A549 (cell line): ENCODE measurements at regions not wholly inside any gene's neighbourhood (a gene's known extent, or its start where the extent isn't known, plus 50 kb on each side); places are given as distances from the start of the nearest gene placed in this dataset.

Experiments
- ATAC-seq, 2 experiments: fragments of 200-7000 bp in 1 of 2; fragments of >200 bp in 1 of 2; cut with Nextera tagmentation in 1 of 2; cut with Tn5 transposase in 1 of 2; 3 replicates each; pipeline versions ENCODE4 v1.8.0 to v1.9.1; 2018 to 2020; ENCODE audit warnings: mild to moderate bottlenecking in 1 of 2, moderate library complexity in 1 of 2
- CTCF ChIA-PET: fragments of 300-600 bp; sonication (Branson Sonifier 250); formaldehyde crosslinking; extraction: SDS; loops from one replicate; lab custom pipeline; 2021; ENCODE audit warnings: antibody characterized with exemption, inconsistent platforms; lab: Yijun Ruan, JAX
- POLR2A ChIA-PET: fragments of 350-600 bp; formaldehyde crosslinking; extraction: SDS; loops from one replicate; lab custom pipeline; 2021; ENCODE audit warnings: antibody characterized with exemption, inconsistent platforms; lab: Yijun Ruan, JAX
- DNase-seq, 2 experiments: peaks; one replicate each; pipeline versions ENCODE4 v3.0.0 to v3.0.0-alpha.2; 2011 to 2016; ENCODE audit warnings: low read depth in 1 of 2, low spot score in 1 of 2
- FAIRE-seq: peaks from 2 replicates; lab custom pipeline; 2011; peaks lifted over from hg19 to GRCh38; lab: Jason Lieb, UNC
- H3K27ac ChIP-seq, 2 experiments: fragments of >200 bp; sonication (Bioruptor Twin); formaldehyde crosslinking; 3 replicates each; pipeline ENCODE4 v1.5.1; 2016 to 2017
- H3K4me1 ChIP-seq: fragments of >200 bp; sonication (Bioruptor Twin); formaldehyde crosslinking; 3 replicates; pipeline ENCODE4 v1.6.1; 2016
- H3K4me2 ChIP-seq: fragments of >200 bp; sonication (Bioruptor Twin); formaldehyde crosslinking; 3 replicates; pipeline ENCODE4 v1.6.1; 2016
- H3K4me3 ChIP-seq: fragments of >200 bp; sonication (Bioruptor Twin); formaldehyde crosslinking; 3 replicates; pipeline ENCODE4 v1.5.1; 2016
- H3K9me3 ChIP-seq: fragments of >200 bp; sonication (Bioruptor Twin); formaldehyde crosslinking; 3 replicates; pipeline ENCODE4 v1.6.1; 2016
- CBX2 ChIP-seq: fragments of 200-600 bp; sonication (generic); IDR thresholded peaks from 2 replicates; pipeline ENCODE4 v1.6.1; 2016; ENCODE audit warnings: low read depth, mild to moderate bottlenecking, borderline replicate concordance
- EHF ChIP-seq: fragments of 250-450 bp; sonication (Bioruptor Pico); IDR thresholded peaks from 2 replicates; pipeline ENCODE4 v1.5.0; 2020; ENCODE audit warnings: mild to moderate bottlenecking
- FOSB ChIP-seq: fragments of 250-450 bp; sonication (Bioruptor Pico); IDR thresholded peaks from 2 replicates; pipeline ENCODE4 v1.5.0; 2020; ENCODE audit warnings: mild to moderate bottlenecking, moderate library complexity
- FOSL2 ChIP-seq, 2 experiments: fragments of 450-650 bp in 1 of 2; fragments of >200 bp in 1 of 2; sonication (Bioruptor Twin) in 1 of 2; formaldehyde crosslinking; IDR thresholded peaks; 2 replicates each; pipeline versions ENCODE4 v1.5.0 to v1.6.1; 2016 to 2020; ENCODE audit warnings: mild to moderate bottlenecking in 1 of 2, moderate library complexity in 1 of 2
- HDAC2 ChIP-seq: fragments of 200-600 bp; sonication (generic); IDR thresholded peaks from 2 replicates; pipeline ENCODE4 v1.6.1; 2016
- HEYL ChIP-seq: fragments of 250-450 bp; sonication (Bioruptor Pico); IDR thresholded peaks from 2 replicates; pipeline ENCODE4 v1.8.0; 2021; ENCODE audit warnings: mild to moderate bottlenecking, moderate library complexity
- HOXA7 ChIP-seq: fragments of 250-450 bp; sonication (Bioruptor Pico); IDR thresholded peaks from 2 replicates; pipeline ENCODE4 v1.5.0; 2020; ENCODE audit warnings: mild to moderate bottlenecking, moderate library complexity
- HOXB13 ChIP-seq: fragments of 250-450 bp; sonication (Bioruptor Pico); IDR thresholded peaks from 2 replicates; pipeline ENCODE4 v1.5.0; 2020; ENCODE audit warnings: low read depth, mild to moderate bottlenecking, moderate library complexity
- HOXB5 ChIP-seq: fragments of 250-450 bp; sonication (Bioruptor Pico); IDR thresholded peaks from 2 replicates; pipeline ENCODE4 v1.5.0; 2020; ENCODE audit warnings: mild to moderate bottlenecking, moderate library complexity
- JUNB ChIP-seq: fragments of >200 bp; sonication (Bioruptor Twin); formaldehyde crosslinking; IDR thresholded peaks from 2 replicates; pipeline ENCODE4 v1.6.1; 2016
- RAD21 ChIP-seq, 2 experiments: fragments of >200 bp in 1 of 2; sonication (Bioruptor Twin) in 1 of 2; formaldehyde crosslinking in 1 of 2; IDR thresholded peaks in 1 of 2; conservative IDR thresholded peaks in 1 of 2; 2 replicates in 1 of 2; 3 replicates in 1 of 2; pipeline ENCODE4 v1.6.1; 2012 to 2018; ENCODE audit warnings: inconsistent platforms in 1 of 2
- RARB ChIP-seq: fragments of 250-450 bp; sonication (Bioruptor Pico); IDR thresholded peaks from 2 replicates; pipeline ENCODE4 v1.8.0; 2021; ENCODE audit warnings: mild to moderate bottlenecking, moderate library complexity
- RCOR1 ChIP-seq: fragments of 150-350 bp; IDR thresholded peaks from 2 replicates; pipeline ENCODE4 v1.6.1; 2014; ENCODE audit warnings: antibody characterized with exemption, low read length, low read depth
- RNF2 ChIP-seq: fragments of 200-600 bp; sonication (generic); IDR thresholded peaks from 2 replicates; pipeline ENCODE4 v1.6.1; 2016; ENCODE audit warnings: low read depth, mild to moderate bottlenecking, antibody characterized with exemption, moderate library complexity, borderline replicate concordance
- SMC3 ChIP-seq: fragments of >200 bp; sonication (Bioruptor Twin); formaldehyde crosslinking; IDR thresholded peaks from 3 replicates; pipeline ENCODE4 v1.6.1; 2018; ENCODE audit warnings: inconsistent platforms
- TFCP2L1 ChIP-seq: fragments of 250-450 bp; sonication (Bioruptor Pico); IDR thresholded peaks from 2 replicates; pipeline ENCODE4 v1.5.0; 2021; ENCODE audit warnings: mild to moderate bottlenecking
- TP53 ChIP-seq: fragments of 250-450 bp; sonication (Bioruptor Pico); IDR thresholded peaks from 2 replicates; pipeline ENCODE4 v1.5.0; 2021; ENCODE audit warnings: mild to moderate bottlenecking, moderate library complexity
- ZSCAN20 ChIP-seq: fragments of 250-450 bp; sonication (Bioruptor Pico); IDR thresholded peaks from 2 replicates; pipeline ENCODE4 v1.8.0; 2022; ENCODE audit warnings: mild to moderate bottlenecking, moderate library complexity
- WGBS: methylation state at CpG from one replicate; pipeline ENCODE4 v1.1.6; 2017; ENCODE audit errors: missing lambda C conversion rate; 5-methylcytosine and 5-hydroxymethylcytosine counted together
- TF ChIP-seq, protein P1 (sequence below): fragments of 250-450 bp; sonication (Bioruptor Pico); IDR thresholded peaks from 2 replicates; pipeline ENCODE4 v1.5.0; 2020; ENCODE audit warnings: low read depth, mild to moderate bottlenecking, moderate library complexity
- TF ChIP-seq, protein P2 (sequence below): IDR thresholded peaks from 2 replicates; pipeline ENCODE4 v1.6.1; 2012
- TF ChIP-seq, protein P3 (sequence below): fragments of >200 bp; sonication (Bioruptor Twin); formaldehyde crosslinking; IDR thresholded peaks from 2 replicates; pipeline ENCODE4 v1.6.1; 2016
- TF ChIP-seq, protein P4 (sequence below): IDR thresholded peaks from 2 replicates; pipeline ENCODE4 v1.6.1; 2012
- TF ChIP-seq, protein P5 (sequence below): fragments of >200 bp; sonication (Bioruptor Twin); formaldehyde crosslinking; IDR thresholded peaks from 3 replicates; pipeline ENCODE4 v1.6.1; 2016

DNA sequence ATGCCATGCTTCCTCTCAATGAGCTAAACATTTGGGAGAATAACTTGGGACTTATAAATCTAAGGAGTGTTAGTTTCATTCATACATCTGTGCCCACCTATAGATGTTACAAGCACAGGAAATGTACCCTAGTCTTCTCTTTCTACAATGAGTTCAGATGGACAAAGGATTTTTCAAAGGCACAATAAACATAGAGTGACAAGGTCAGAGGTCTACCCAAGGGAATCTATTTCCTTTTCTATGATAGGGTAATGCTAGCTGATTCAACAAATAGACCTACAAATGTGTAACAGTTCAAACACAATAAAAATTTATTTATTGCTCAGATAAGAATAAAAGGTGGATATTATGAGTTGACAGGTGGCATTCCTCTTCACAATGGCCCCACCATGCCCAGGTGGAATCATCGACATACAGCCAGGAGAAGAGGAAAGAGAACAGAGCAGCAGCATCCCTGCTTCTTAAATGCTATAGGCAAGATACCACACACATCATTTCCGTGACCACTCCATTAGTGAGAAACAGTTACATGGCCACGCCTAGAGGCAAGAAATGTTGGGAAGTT, 421.8 kb downstream of the HNRNPD start (continued):
- TF ChIP-seq, protein P1, sequence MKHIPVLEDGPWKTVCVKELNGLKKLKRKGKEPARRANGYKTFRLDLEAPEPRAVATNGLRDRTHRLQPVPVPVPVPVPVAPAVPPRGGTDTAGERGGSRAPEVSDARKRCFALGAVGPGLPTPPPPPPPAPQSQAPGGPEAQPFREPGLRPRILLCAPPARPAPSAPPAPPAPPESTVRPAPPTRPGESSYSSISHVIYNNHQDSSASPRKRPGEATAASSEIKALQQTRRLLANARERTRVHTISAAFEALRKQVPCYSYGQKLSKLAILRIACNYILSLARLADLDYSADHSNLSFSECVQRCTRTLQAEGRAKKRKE (CRISPR knock-in tag): no peak
- TF ChIP-seq, all 56 proteins: peak for 0

DNA sequence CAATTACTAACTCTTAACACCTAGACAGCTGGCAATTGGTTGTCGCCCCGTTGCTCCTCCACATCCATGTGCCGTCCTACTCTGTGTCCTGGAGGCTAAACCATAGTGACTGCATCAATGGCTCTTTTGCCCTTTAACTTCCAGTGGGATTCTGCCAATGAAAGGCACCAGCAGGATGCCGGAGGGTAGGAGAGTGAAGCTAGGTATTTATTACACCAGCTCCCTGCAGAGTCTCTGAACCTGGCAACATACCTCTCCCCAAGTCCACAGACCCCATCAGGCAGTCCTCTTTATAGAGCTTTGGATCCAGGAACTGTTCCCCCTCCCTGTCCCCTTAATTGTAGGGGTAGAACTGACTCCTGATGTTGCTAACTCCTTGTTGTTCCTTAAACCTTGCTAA, 426.8 kb downstream of the HNRNPD start:
- TF ChIP-seq FOSL2 (IDR thresholded peaks at IDR 0.05) (no peak), FOSL2 (CRISPR knock-in tag; IDR thresholded peaks at IDR 0.05) (no peak), CBX2 (no peak), HOXB13 (CRISPR knock-in tag) (no peak), EHF (CRISPR knock-in tag) (no peak), ZSCAN20 (CRISPR knock-in tag) (no peak), RNF2 (no peak), TFCP2L1 (no peak), FOSB (CRISPR knock-in tag) (no peak), RARB (CRISPR knock-in tag) (no peak), SMC3 (no peak)
- TF ChIP-seq, protein P2, sequence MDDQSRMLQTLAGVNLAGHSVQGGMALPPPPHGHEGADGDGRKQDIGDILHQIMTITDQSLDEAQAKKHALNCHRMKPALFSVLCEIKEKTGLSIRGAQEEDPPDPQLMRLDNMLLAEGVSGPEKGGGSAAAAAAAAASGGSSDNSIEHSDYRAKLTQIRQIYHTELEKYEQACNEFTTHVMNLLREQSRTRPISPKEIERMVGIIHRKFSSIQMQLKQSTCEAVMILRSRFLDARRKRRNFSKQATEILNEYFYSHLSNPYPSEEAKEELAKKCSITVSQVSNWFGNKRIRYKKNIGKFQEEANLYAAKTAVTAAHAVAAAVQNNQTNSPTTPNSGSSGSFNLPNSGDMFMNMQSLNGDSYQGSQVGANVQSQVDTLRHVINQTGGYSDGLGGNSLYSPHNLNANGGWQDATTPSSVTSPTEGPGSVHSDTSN: no peak
- 0% methylated on average over 4 of the region's 4 CpGs for WGBS
- Histone ChIP-seq H3K4me2 (no peak overlapping the region), H3K4me3 (no peak overlapping the region), H3K4me1 (no peaks in the 10 kb centered on the region), H3K9me3 (no peaks in the 10 kb centered on the region), H3K27ac (no peak overlapping the region)
- ChIA-PET POLR2A (no interaction called here), CTCF (no interaction called here)
- no peak for DNase-seq
- no peak for ATAC-seq
- FAIRE-seq: no peak

DNA sequence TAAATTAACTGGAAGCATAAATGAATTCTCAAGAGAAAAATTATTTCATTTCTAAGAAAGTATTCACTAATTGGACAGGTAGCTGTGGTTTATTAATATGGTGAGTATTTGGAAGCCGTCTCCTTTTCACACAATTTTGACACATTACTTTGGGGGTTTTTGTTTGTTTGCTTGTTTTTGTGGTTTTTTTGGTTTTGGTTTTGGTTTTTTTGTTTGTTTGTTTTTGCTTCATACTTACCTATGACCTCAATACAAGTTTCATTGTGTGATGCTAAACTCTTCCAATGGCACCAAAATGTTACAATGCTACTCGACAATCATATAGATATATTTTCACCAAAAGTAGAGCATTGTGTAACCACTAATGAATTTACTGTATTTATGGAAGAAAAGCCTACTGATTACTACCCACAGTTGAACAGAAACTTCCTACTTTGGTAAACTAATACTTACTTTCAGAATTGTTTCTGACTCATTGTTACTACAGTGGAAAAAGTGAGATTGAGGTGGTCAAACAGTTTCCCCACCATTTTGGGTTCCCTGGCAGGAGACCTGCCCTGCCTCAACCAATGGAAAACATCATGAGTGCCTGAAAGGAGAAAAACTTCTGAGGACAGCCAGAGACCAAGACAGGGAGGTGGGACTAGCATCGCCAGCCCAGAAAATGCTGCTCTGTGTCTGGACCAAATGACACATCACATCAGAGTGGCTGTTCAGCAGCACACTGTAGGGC, 443.1 kb downstream of the HNRNPD start:
- ChIA-PET POLR2A (no interaction called here), CTCF (no interaction called here)
- 16% methylated on average over 3 of the region's 3 CpGs for WGBS
- no peak for DNase-seq
- TF ChIP-seq, protein P2: no peak
- TF ChIP-seq JUNB (no peak), RAD21 (conservative IDR thresholded peaks at IDR 0.05 in 1 of 2, IDR thresholded peaks at IDR 0.05 in 1 of 2) (no peak), HDAC2 (no peak)
- TF ChIP-seq, protein P3, sequence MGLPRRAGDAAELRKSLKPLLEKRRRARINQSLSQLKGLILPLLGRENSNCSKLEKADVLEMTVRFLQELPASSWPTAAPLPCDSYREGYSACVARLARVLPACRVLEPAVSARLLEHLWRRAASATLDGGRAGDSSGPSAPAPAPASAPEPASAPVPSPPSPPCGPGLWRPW: no peak
- ATAC-seq: no peak
- no peak overlapping the region for H3K4me3 ChIP-seq
- no peak overlapping the region for H3K4me2 ChIP-seq
- no peak overlapping the region for H3K27ac ChIP-seq
- no peaks in the 10 kb centered on the region for H3K9me3 ChIP-seq
- H3K4me1 ChIP-seq: no peaks in the 10 kb centered on the region
- no peak for FAIRE-seq

DNA sequence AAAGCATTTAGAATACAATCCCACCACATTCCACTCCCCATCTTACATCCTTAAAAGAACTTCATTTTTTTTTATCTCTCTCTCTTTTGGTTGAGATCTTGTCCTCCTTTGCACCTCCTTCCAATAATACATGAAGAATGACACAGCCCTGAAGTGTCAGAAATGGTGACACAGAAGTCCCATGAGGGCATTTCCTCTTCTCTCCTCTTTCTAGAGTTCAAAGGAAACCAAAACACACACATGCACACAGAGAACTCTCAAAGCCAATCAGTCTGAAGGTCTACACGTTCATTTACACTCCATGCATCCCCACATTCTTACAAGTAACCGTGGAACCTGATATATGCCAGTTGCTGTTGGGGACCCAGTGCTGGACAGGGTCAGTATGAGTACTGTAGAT, 450.7 kb downstream of the HNRNPD start:
- no peak overlapping the region for H3K4me3 ChIP-seq
- H3K27ac ChIP-seq: no peak overlapping the region
- POLR2A ChIA-PET: no interaction called here
- ATAC-seq (no peak), DNase-seq (no peak), FAIRE-seq (no peak)
- TF ChIP-seq RCOR1 (no peak), HEYL (CRISPR knock-in tag) (no peak), HOXA7 (CRISPR knock-in tag) (no peak), HOXB5 (CRISPR knock-in tag) (no peak), TP53 (CRISPR knock-in tag) (no peak)
- TF ChIP-seq, protein P4, sequence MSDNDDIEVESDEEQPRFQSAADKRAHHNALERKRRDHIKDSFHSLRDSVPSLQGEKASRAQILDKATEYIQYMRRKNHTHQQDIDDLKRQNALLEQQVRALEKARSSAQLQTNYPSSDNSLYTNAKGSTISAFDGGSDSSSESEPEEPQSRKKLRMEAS: no peak
- TF ChIP-seq, protein P5, sequence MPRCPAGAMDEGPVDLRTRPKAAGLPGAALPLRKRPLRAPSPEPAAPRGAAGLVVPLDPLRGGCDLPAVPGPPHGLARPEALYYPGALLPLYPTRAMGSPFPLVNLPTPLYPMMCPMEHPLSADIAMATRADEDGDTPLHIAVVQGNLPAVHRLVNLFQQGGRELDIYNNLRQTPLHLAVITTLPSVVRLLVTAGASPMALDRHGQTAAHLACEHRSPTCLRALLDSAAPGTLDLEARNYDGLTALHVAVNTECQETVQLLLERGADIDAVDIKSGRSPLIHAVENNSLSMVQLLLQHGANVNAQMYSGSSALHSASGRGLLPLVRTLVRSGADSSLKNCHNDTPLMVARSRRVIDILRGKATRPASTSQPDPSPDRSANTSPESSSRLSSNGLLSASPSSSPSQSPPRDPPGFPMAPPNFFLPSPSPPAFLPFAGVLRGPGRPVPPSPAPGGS: no peak
- H3K9me3 ChIP-seq: no peaks in the 10 kb centered on the region
- no peaks in the 10 kb centered on the region for H3K4me1 ChIP-seq
- CTCF ChIA-PET: interaction anchor here (1.9 kb wide), 1 partner anchor 10 kb away, joined by 5 read pairs; no protein-coding TSS in a partner anchor
- WGBS: 0% methylated on average over 2 of the region's 2 CpGs
- no peak overlapping the region for H3K4me2 ChIP-seq
